NT2/D1 (cell line): ENCODE measurements at regions not wholly inside any gene's neighbourhood (a gene's known extent, or its start where the extent isn't known, plus 50 kb on each side); places are given as distances from the start of the nearest gene placed in this dataset.

ENCODE experiments used
- SUZ12 ChIP-seq: IDR thresholded peaks from 2 replicates; pipeline ENCODE4 v1.6.1; 2011; ENCODE audit not compliant: insufficient read length, insufficient read depth; ENCODE audit errors: extremely low read depth
- YY1 ChIP-seq: IDR thresholded peaks from 2 replicates; pipeline ENCODE4 v1.6.1; 2011; ENCODE audit not compliant: insufficient read length, insufficient read depth
- ZNF274 ChIP-seq: IDR thresholded peaks from 2 replicates; pipeline ENCODE4 v1.6.1; 2011; ENCODE audit warnings: mild to moderate bottlenecking, low read depth, low read length

GRCh38 chr2:145144131-145144728, 624.3 kb upstream of the ZEB2 start:
- no peak for TF ChIP-seq YY1
- no peak for TF ChIP-seq SUZ12
- TF ChIP-seq ZNF274, result no peak
